ENCODE measurements at regions not wholly inside any gene's neighbourhood (a gene's known extent, or its start where the extent isn't known, plus 50 kb on each side); places are given as distances from the start of the nearest gene placed in this dataset.

DNA sequence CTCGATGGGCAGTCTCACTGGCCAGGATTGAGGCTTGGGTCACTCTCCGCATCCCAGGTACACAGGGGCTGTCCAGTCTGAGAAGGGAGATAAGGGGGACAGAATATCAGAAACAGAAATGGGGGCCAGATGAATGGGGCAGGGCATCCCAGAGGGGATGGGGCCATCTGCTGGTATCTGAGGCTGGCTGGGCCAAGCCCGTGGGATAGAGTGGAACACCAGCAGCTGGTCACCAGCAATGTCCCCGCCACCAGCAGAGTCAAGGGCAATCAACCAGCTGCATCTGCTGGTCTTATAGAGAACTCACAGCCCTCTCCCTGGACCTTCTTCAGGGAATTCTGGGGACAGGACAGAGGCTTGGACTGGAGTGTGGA lies 128.8 kb upstream of the HAAO start:
- ChIA-PET POLR2A (no interaction called here), CTCF (interaction anchor here (0.6 to 1.1 kb wide), 4 partner anchors 15 to 63 kb away, joined by 3 read pairs; no protein-coding TSS in a partner anchor)
- Histone ChIP-seq H3K27ac (ENCODE audit: insufficient read depth, low read depth, low read length) (no peak overlapping the region), H3K27me3 (ENCODE audit: control insufficient read depth in 2 of 2, insufficient read depth in 2 of 2, low read length in 2 of 2) (no peaks in the 10 kb centered on the region), H3K9me3 (replicated peaks; ENCODE audit: control insufficient read depth, insufficient read depth, low read length) (no peaks in the 10 kb centered on the region), H3K9me1 (replicated peaks; ENCODE audit: control insufficient read depth, extremely low read depth, insufficient read depth, low read length) (no peaks in the 10 kb centered on the region), H3K36me3 (ENCODE audit: control insufficient read depth in 2 of 2, extremely low read depth in 1 of 2, insufficient read depth in 2 of 2, low read length in 2 of 2) (no peaks in the 10 kb centered on the region), H3K79me2 (ENCODE audit: control insufficient read depth, insufficient read depth, low read length) (no peaks in the 10 kb centered on the region), H3K4me2 (ENCODE audit: insufficient read depth, low read length) (no peak overlapping the region), H4K20me1 (replicated peaks; ENCODE audit: control insufficient read depth, extremely low read depth, insufficient read depth, low read length) (no peaks in the 10 kb centered on the region), H3K4me1 (ENCODE audit: control insufficient read depth, extremely low read depth, insufficient read depth, low read length) (peaks cover 52% of the 10 kb centered on the region), H3K4me3 (replicated peaks in 1 of 3; ENCODE audit: insufficient read depth in 1 of 3, low read depth in 1 of 3, low read length in 3 of 3) (no peak overlapping the region), H3K9ac (replicated peaks; ENCODE audit: extremely low read depth, insufficient read depth, low read length) (no peak overlapping the region), H2AFZ (ENCODE audit: low read depth, low read length) (no peak overlapping the region)
- TF ChIP-seq, protein P1, sequence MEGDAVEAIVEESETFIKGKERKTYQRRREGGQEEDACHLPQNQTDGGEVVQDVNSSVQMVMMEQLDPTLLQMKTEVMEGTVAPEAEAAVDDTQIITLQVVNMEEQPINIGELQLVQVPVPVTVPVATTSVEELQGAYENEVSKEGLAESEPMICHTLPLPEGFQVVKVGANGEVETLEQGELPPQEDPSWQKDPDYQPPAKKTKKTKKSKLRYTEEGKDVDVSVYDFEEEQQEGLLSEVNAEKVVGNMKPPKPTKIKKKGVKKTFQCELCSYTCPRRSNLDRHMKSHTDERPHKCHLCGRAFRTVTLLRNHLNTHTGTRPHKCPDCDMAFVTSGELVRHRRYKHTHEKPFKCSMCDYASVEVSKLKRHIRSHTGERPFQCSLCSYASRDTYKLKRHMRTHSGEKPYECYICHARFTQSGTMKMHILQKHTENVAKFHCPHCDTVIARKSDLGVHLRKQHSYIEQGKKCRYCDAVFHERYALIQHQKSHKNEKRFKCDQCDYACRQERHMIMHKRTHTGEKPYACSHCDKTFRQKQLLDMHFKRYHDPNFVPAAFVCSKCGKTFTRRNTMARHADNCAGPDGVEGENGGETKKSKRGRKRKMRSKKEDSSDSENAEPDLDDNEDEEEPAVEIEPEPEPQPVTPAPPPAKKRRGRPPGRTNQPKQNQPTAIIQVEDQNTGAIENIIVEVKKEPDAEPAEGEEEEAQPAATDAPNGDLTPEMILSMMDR (IDR thresholded peaks at IDR 0.05; ENCODE audit: extremely low read depth in 1 of 2, insufficient read depth in 1 of 2, low read depth in 1 of 2, low read length in 2 of 2) = no peak
- TF ChIP-seq, protein P2, sequence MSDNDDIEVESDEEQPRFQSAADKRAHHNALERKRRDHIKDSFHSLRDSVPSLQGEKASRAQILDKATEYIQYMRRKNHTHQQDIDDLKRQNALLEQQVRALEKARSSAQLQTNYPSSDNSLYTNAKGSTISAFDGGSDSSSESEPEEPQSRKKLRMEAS (IDR thresholded peaks at IDR 0.05; ENCODE audit: insufficient read depth, insufficient read length) = no peak
- TF ChIP-seq GATA2 (IDR thresholded peaks at IDR 0.05; ENCODE audit: insufficient read depth, insufficient read length, low read depth, low read length) = no peak
- no peak for TF ChIP-seq POLR2A (IDR thresholded peaks at IDR 0.05; ENCODE audit: low read depth, low read length)
- TF ChIP-seq EZH2 (IDR thresholded peaks at IDR 0.05; ENCODE audit: borderline replicate concordance, low read depth, low read length, severe bottlenecking) = no peak
- no peak for TF ChIP-seq POLR2AphosphoS5 (IDR thresholded peaks at IDR 0.05; ENCODE audit: insufficient read depth, low read depth, low read length)
- TF ChIP-seq MYC (IDR thresholded peaks at IDR 0.05; ENCODE audit: low read depth, low read length) = no peak
- TF ChIP-seq FOS (IDR thresholded peaks at IDR 0.05; ENCODE audit: borderline replicate concordance, insufficient read depth, low read length) = no peak
- no peak for TF ChIP-seq JUN (IDR thresholded peaks at IDR 0.05; ENCODE audit: borderline replicate concordance, insufficient read depth, insufficient read length, low read depth)
- dilution Hi-C loops (cut with MboI; ENCODE audit: extremely low pct_ligation_motif_present, low sequenced_read_pairs) = no loop called here
- intact Hi-C loops (cut with micrococcal nuclease) = no loop called here
- no TSS peak for BruUV-seq (replicated peaks)
- FAIRE-seq (no peak), DNase-seq (ENCODE audit: low read depth, low spot score) (no peak)

All from endothelial cell of umbilical vein (primary cell).